Middle frontal gyrus (tissue), 1 donor: ENCODE measurements at regions not wholly inside any gene's neighbourhood (a gene's known extent, or its start where the extent isn't known, plus 50 kb on each side); places are given as distances from the start of the nearest gene placed in this dataset.
"Not testable (repeated sequence)": the region's sequence is repeated elsewhere in the genome, so short reads cannot be mapped to it uniquely, and the experiment has no call there.

Experiments
- DNase-seq: peaks from one replicate; pipeline ENCODE4 v3.0.0-alpha.2; 2015; ENCODE audit warnings: low spot score; ENCODE audit errors: extremely low spot score

- DNase-seq = no peak
Observed at GRCh38 chr14:21933681-21934080, 260.1 kb upstream of the OR4E1 start.

- no peak for DNase-seq
Observed at GRCh38 chr14:21924479-21924878, 250.9 kb upstream of the OR4E1 start.

- no peak for DNase-seq
Observed at GRCh38 chr14:21923820-21924219, 250.2 kb upstream of the OR4E1 start.

GRCh38 chr14:21921453-21921852 lies 247.8 kb upstream of the OR4E1 start:
- DNase-seq = no peak

GRCh38 chr14:21917699-21918436 lies 244.2 kb upstream of the OR4E1 start:
- peak; percentile 17 for DNase-seq

GRCh38 chr14:21915826-21916225 lies 242.2 kb upstream of the OR4E1 start:
- DNase-seq = no peak

GRCh38 chr14:21913759-21914158 lies 240.1 kb upstream of the OR4E1 start:
- peak; percentile 30 for DNase-seq

GRCh38 chr14:21912367-21912766 lies 238.7 kb upstream of the OR4E1 start:
- DNase-seq = no peak

GRCh38 chr14:21911877-21912276 lies 238.3 kb upstream of the OR4E1 start:
- DNase-seq = no peak

GRCh38 chr14:21910260-21910659 lies 236.6 kb upstream of the OR4E1 start:
- no peak for DNase-seq

GRCh38 chr14:21902561-21903181 lies 229.1 kb upstream of the OR4E1 start:
- no peak for DNase-seq

- DNase-seq = not testable (repeated sequence)
Observed at GRCh38 chr14:21894898-21895194, 221.2 kb upstream of the OR4E1 start.

GRCh38 chr14:21894003-21894897 lies 220.6 kb upstream of the OR4E1 start:
- DNase-seq = no peak

GRCh38 chr14:21891921-21892320 lies 218.3 kb upstream of the OR4E1 start:
- DNase-seq = no peak

GRCh38 chr14:21884995-21885394 lies 211.4 kb upstream of the OR4E1 start:
- DNase-seq = no peak

- no peak for DNase-seq
Observed at GRCh38 chr14:21882226-21882625, 208.6 kb upstream of the OR4E1 start.

GRCh38 chr14:21880918-21881317 lies 207.3 kb upstream of the OR4E1 start:
- no peak for DNase-seq

GRCh38 chr14:21875791-21876190 lies 202.2 kb upstream of the OR4E1 start:
- no peak for DNase-seq

GRCh38 chr14:21874946-21875345 lies 201.3 kb upstream of the OR4E1 start:
- no peak for DNase-seq

- DNase-seq = no peak
Observed at GRCh38 chr14:21874167-21874566, 200.5 kb upstream of the OR4E1 start.

- no peak for DNase-seq
Observed at GRCh38 chr14:21868442-21869046, 194.9 kb upstream of the OR4E1 start.

GRCh38 chr14:21867541-21867940 lies 193.9 kb upstream of the OR4E1 start:
- DNase-seq = no peak
